ENCODE measurements at regions not wholly inside any gene's neighbourhood (a gene's known extent, or its start where the extent isn't known, plus 50 kb on each side); places are given as distances from the start of the nearest gene placed in this dataset.

DNA sequence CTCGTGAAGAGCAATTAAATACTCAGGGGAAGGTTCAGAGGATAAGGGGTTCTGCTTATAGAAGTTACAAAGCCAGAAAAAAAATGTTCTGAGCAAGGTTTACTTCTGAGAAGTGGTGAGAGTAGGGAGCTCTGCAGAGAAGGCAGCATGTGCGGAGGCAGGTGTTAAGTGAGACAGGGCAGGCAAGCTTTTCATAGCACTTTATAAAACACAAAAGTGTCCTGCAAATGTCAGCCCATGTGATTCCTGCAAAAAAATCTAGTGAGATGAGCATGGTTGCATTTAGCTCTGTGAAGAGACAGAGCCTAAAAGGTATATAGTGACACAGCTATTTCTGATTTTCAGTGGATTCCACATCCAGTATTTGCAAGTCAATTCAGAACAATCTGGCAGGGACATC, 223.8 kb upstream of the SYT4 start:
- peaks cover 0 to 2% (median under 1%) of the 10 kb centered on the region in 4 donors for H3K9me3 ChIP-seq
- H3K27ac ChIP-seq (replicated peaks in 1 of 4): no peak overlapping the region
- TF ChIP-seq EP300 (IDR thresholded peaks at IDR 0.05): no peak
- no peaks in the 10 kb centered on the region for H3K36me3 ChIP-seq
- WGBS: 59% methylated on average over 2 of the region's 2 CpGs
- H3K4me1 ChIP-seq: no peaks in the 10 kb centered on the region
- no peaks in the 10 kb centered on the region for H3K27me3 ChIP-seq
- intact Hi-C loops (cut with DNase I): no loop called here
- DNase-seq (ENCODE audit: extremely low spot score): no peak
- no peak overlapping the region for H3K4me3 ChIP-seq

DNA sequence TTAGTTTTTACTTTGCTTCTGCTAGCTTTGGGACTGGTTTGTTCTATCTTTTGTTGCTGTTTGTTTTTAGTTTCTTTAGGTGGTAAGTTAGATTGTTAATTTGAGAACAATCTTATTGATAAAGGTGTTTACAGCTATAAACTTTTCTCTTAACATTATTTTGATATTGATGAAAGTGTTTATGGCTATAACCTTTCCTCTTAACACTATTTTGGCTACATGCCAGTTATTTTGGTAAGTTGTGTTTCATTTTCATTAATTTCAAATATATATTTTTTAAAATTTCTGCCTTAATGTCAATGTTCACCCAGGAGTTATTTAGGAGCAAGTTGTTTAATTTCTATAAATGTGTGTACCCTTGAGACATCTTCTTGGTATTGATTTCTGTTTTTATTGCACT, 229.6 kb upstream of the SYT4 start:
- no peak for TF ChIP-seq POLR2AphosphoS5 (IDR thresholded peaks at IDR 0.05)
- no peak for TF ChIP-seq POLR2A (IDR thresholded peaks at IDR 0.05; ENCODE audit: low read depth)
- TF ChIP-seq EP300 (IDR thresholded peaks at IDR 0.05): no peak
- TF ChIP-seq, protein P1, sequence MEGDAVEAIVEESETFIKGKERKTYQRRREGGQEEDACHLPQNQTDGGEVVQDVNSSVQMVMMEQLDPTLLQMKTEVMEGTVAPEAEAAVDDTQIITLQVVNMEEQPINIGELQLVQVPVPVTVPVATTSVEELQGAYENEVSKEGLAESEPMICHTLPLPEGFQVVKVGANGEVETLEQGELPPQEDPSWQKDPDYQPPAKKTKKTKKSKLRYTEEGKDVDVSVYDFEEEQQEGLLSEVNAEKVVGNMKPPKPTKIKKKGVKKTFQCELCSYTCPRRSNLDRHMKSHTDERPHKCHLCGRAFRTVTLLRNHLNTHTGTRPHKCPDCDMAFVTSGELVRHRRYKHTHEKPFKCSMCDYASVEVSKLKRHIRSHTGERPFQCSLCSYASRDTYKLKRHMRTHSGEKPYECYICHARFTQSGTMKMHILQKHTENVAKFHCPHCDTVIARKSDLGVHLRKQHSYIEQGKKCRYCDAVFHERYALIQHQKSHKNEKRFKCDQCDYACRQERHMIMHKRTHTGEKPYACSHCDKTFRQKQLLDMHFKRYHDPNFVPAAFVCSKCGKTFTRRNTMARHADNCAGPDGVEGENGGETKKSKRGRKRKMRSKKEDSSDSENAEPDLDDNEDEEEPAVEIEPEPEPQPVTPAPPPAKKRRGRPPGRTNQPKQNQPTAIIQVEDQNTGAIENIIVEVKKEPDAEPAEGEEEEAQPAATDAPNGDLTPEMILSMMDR (IDR thresholded peaks at IDR 0.05): no peak
- no peak overlapping the region for H3K27ac ChIP-seq (replicated peaks in 1 of 4)
- no peak overlapping the region for H3K4me3 ChIP-seq
- peaks cover 0 to 25% (median 18%) of the 10 kb centered on the region in 4 donors for H3K9me3 ChIP-seq
- no peaks in the 10 kb centered on the region for H3K4me1 ChIP-seq
- DNase-seq (ENCODE audit: extremely low spot score): no peak
- no peaks in the 10 kb centered on the region for H3K36me3 ChIP-seq
- intact Hi-C loops (cut with DNase I): no loop called here
- no peaks in the 10 kb centered on the region for H3K27me3 ChIP-seq

DNA sequence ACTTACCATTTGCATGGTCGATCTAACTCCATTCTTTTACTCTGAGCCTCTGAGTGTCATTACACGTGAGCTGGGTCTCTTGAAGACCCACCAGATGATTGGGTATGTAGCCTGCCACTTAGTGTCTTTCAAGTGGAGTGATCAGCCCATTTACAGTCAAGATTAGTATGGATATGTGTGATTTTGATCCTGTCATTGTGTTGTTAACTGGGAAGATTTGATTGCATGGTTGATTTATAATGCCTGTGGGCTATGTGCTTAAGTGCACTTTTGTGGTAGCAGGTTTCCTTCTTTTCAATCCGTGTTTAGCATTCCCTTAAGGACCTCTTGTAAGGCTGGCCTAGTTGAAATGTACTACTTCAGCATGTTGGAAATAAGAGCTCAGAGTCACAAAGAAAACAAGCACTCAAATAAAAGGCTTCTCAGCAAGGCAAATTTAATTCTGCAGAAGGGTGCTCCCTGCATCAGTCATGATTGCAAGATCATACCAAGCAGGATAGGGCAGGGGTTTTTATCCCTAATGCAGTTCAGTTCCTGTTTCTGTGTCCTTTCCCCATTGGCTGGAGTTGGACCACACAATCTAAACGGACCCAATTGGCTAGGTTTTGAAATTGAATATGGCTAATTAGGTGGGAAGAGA, 230.7 kb upstream of the SYT4 start:
- Histone ChIP-seq H3K4me1 (no peaks in the 10 kb centered on the region), H3K27ac (replicated peaks in 1 of 4) (no peak overlapping the region), H3K4me3 (no peak overlapping the region), H3K36me3 (no peaks in the 10 kb centered on the region), H3K27me3 (no peaks in the 10 kb centered on the region), H3K9me3 (peaks cover 0 to 25% (median 18%) of the 10 kb centered on the region in 4 donors)
- intact Hi-C loops (cut with DNase I): no loop called here
- TF ChIP-seq EP300 (IDR thresholded peaks at IDR 0.05) (no peak), POLR2AphosphoS5 (IDR thresholded peaks at IDR 0.05) (no peak), POLR2A (IDR thresholded peaks at IDR 0.05; ENCODE audit: low read depth) (no peak)
- TF ChIP-seq, protein P1 (IDR thresholded peaks at IDR 0.05): no peak
- 78% methylated on average over 4 of the region's 4 CpGs for WGBS
- DNase-seq (ENCODE audit: extremely low spot score): no peak

DNA sequence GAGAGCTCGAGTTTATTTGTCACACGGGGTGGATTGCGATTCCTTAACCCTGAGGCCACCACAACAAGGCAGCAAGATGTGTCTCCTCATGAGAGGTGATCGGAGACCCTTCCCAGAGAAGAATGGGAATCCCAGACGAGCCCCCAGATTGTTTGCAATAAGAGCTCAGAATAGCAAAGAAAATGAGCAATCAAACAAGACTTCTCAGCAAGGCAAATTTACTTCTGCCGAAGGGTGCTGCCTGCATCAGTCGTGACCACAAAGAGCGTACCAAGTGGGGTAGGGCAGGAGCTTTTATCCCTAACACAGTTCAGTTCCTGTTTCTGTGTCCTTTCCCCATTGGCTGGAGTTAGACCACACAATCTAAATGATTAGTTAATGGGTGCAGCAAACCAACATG, 237.5 kb upstream of the SYT4 start:
- Histone ChIP-seq H3K4me3 (no peak overlapping the region), H3K4me1 (no peaks in the 10 kb centered on the region), H3K27me3 (no peaks in the 10 kb centered on the region), H3K9me3 (peaks cover 0 to 14% (median 6%) of the 10 kb centered on the region in 4 donors), H3K27ac (replicated peaks in 1 of 4) (no peak overlapping the region), H3K36me3 (no peaks in the 10 kb centered on the region)
- no peak for DNase-seq (ENCODE audit: extremely low spot score)
- intact Hi-C loops (cut with DNase I): no loop called here
- TF ChIP-seq EP300 (IDR thresholded peaks at IDR 0.05): no peak
- no peak for TF ChIP-seq POLR2AphosphoS5 (IDR thresholded peaks at IDR 0.05)
- no peak for TF ChIP-seq POLR2A (IDR thresholded peaks at IDR 0.05; ENCODE audit: low read depth)
- TF ChIP-seq, protein P1 (IDR thresholded peaks at IDR 0.05): no peak
- 80% methylated on average over 8 of the region's 8 CpGs for WGBS

DNA sequence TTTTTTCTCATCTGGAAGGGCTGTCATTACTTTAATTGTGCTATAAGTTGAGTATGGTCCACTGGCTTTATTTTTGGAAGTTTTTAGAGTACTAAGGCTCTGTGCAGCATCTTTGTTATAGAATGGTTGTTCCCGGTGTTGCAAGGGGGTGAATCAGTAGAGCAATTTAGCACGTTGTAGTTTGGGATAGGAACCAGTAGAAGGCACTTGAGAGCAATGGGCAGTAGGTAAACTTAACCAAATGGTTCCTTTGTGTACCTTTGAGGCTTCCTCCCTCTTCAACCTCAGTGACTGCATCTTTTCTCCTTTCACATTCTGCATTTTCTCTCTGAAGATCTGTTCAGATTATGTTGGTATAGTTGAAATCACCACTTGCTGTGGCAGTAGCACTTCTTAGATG, 238.2 kb upstream of the SYT4 start:
- TF ChIP-seq, protein P1 (IDR thresholded peaks at IDR 0.05): no peak
- TF ChIP-seq POLR2AphosphoS5 (IDR thresholded peaks at IDR 0.05): no peak
- no peak for TF ChIP-seq EP300 (IDR thresholded peaks at IDR 0.05)
- TF ChIP-seq POLR2A (IDR thresholded peaks at IDR 0.05; ENCODE audit: low read depth): no peak
- WGBS: 58% methylated on average over 2 of the region's 2 CpGs
- H3K36me3 ChIP-seq: no peaks in the 10 kb centered on the region
- no peaks in the 10 kb centered on the region for H3K27me3 ChIP-seq
- DNase-seq (ENCODE audit: extremely low spot score): no peak
- H3K4me3 ChIP-seq: no peak overlapping the region
- H3K9me3 ChIP-seq: peaks cover 0 to 10% (median 4%) of the 10 kb centered on the region in 4 donors
- H3K4me1 ChIP-seq: no peaks in the 10 kb centered on the region
- intact Hi-C loops (cut with DNase I): no loop called here
- no peak overlapping the region for H3K27ac ChIP-seq (replicated peaks in 1 of 4)
